NOMO-1 treated with dmso at 0.1 percent for 144 hours (cell line): ENCODE measurements at regions not wholly inside any gene's neighbourhood (a gene's known extent, or its start where the extent isn't known, plus 50 kb on each side); places are given as distances from the start of the nearest gene placed in this dataset.
A peak's percentile ranks its signal among the peaks of the same experiment; 100 is the strongest.

Experiments used
- DNase-seq: peaks from one replicate; lab custom pipeline; 2025; ENCODE audit not compliant: unreplicated experiment; lab: John Stamatoyannopoulos, UW

DNA sequence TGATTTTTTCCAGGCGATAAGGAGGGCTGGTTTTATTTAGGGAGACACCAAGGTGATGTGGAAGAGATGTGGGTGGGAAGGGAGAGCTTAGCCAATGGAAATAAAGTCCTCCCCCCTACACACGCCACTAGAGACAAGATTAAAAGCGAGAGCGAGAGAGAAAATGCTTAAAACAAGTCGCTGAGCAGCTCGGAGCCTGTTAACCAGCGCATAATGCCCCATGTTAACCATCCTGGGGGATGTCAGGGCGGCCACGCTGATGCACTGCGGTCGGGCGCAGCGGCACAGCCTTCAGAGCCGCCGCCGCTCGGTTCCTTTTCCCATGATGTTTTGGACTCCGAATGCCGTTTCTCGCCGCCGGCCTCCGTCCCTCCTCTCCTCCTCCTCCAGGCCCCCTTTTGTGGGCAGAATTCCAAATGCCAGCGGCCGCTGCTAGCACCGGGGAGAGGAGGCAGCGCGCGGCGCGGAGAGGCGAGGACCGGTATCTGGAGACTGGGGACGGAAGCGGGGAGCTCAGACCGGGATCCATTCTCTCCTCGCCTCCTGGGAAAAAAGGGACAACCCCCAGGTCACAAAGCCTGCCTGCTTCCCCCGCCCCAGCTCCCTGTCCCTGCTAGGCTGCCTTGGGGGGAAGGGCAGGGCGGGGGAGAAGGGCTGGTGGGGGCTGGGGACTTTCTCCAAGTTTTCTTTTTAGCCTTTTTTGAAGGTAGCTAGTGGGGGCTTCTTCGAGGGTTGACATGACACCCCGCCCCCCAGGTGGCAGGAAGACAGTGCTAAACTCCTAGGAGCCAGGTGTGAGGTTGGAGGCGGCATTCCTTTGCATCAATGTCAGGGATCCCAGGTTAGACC is 98.1 kb upstream of the CCL2 start:
- no peak for DNase-seq

DNA sequence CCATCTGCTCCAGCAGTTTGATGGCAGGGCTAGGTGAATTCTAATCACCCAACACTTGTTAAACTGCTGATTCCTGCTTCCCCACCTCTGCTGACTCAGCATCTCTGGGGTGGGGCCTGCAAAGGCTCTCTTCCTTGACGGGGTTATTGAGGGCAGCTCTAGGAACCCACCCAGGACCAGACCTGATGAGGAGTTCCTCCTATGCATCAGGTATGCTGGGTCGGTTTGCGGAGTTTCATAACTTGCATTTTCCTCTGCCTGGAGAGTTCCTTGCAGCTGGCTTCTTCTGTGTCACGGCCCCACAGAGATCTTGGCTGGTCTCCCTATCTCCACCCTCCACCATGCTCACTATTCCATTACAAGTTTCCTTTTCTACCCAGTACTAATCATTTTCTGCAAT is 93.4 kb upstream of the CCL2 start:
- DNase-seq = no peak

GRCh38 chr17:34163123-34163522 is 92.0 kb upstream of the CCL2 start:
- DNase-seq = no peak

DNA sequence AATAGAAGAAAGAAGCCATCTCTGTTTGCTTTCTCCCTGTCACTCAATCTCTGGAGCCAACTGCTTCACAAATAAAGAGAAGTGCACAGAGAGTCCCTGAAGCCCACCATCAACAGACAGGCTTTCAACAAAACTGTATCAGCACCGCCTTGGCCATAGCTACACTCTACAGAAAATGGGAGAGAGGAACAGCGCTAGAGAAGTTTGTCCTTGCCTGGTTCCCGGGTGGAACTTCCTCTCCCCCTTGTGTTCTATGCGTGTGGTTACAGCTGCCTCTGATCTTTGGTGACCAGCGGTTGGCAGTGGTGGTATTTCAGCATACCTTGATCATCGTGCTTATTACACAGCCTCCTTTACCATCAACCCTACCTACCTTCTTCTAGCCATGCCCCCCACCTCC is 91.4 kb upstream of the CCL2 start:
- peak; percentile 14 for DNase-seq

DNA sequence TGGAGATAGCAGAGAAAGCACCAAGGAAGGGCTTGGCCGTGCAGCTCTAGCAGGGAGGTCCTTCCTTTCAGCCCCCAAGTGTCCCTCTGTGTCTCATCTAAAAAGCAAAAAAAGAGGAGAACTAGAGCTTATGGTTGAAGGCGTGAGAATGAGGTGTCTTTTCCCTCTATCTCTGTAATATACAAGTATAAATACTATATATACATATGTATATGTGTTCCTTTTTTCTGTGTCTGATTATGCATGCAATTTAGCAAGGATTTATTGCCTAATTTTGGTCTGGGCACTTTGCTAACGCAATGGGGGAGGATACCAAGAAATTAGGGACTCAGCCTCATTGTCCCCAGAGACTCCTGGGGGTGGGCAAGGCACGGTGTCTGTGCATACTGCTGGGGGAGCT is 90.2 kb upstream of the CCL2 start:
- no peak for DNase-seq

GRCh38 chr17:34166352-34166751 is 88.7 kb upstream of the CCL2 start:
- no peak for DNase-seq

DNA sequence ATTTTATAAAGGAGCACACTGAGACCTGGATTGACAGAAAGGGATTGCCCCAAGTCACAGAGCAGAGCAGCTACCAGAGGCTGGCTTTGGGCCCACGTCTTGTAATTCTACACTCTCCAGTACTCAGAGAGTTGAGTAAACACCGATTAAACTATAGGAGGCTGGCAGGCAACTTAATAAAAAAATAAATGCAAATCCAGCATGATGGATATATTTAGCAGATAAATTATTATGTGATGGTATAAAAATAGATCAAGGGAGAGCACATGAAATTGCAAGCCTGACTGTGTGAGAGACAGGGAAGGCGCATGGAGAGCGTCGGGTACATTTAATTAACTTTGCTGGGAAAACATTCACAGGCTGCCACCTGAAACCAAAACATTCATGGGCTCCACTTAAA is 87.7 kb upstream of the CCL2 start:
- no peak for DNase-seq

- no peak for DNase-seq
Observed at GRCh38 chr17:34168989-34169388, 86.1 kb upstream of the CCL2 start.

- DNase-seq = no peak
Observed at GRCh38 chr17:34169496-34169895, 85.6 kb upstream of the CCL2 start.

GRCh38 chr17:34171245-34171818 is 83.8 kb upstream of the CCL2 start:
- DNase-seq = peak; percentile 21

DNA sequence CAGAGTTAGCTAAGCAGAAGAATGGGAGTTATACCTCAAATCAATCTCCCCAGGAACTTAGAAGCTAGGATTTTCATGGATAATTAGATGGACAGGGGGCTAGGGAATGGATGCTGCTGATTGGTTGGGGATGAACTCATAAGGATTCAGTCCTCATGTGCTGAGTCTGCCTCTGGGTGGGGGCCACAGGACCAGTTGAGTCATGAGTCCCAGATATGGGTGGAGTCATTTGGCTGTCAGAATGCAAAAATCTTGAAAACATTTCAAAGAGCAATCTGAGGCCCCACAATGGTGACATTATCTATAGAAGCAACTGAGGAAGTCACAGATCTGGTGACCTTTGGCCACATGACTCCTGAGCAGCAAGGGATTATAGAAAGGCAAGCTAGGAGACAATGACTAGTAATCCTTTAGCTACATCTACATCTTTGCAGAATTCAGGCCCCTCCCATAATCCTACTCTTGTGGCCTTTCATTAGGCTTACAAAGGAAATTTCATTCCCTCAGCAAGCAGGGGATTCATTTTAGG is 82.6 kb upstream of the CCL2 start:
- DNase-seq = no peak

DNA sequence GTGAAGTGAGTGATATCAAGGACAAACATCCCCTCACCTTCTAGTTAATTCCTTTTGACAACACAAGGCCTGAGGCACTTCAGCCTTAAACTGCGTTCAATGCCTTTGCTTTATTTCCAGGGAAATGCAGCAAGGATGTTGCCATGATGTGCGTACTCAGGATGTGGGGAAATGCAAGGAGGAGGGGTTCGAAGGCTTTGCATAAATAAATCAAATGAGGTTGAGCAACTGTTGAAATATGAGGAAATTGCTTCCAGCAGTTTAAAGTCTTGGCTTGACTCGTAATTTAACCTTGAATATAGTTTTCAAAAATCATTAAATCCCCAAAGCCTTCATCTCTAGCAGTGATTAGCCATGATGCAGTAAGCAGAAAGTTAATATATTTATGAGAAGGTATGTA is 81.8 kb upstream of the CCL2 start:
- peak; percentile 48 for DNase-seq

- no peak for DNase-seq
Observed at GRCh38 chr17:34174496-34174895, 80.6 kb upstream of the CCL2 start.

GRCh38 chr17:34176440-34176839 is 78.6 kb upstream of the CCL2 start:
- DNase-seq = no peak

DNA sequence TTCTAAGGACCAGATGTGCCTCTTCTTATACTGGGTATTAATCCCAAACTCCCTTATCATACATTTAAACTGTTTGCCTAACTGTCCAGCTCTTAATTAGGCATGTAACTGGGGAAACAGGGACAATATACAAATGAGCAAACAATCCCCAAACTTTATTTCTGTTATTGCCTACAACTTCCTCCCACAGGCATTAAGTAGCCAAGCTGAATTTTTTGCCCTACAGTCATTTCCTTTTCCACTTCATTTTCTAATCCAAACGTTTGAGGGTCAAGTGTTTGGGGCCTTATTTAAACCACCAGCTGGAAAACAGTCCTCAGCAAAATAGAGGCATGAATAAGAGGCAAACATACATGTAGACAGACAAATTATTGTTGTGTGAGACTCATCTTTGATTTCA is 77.4 kb upstream of the CCL2 start:
- no peak for DNase-seq

DNA sequence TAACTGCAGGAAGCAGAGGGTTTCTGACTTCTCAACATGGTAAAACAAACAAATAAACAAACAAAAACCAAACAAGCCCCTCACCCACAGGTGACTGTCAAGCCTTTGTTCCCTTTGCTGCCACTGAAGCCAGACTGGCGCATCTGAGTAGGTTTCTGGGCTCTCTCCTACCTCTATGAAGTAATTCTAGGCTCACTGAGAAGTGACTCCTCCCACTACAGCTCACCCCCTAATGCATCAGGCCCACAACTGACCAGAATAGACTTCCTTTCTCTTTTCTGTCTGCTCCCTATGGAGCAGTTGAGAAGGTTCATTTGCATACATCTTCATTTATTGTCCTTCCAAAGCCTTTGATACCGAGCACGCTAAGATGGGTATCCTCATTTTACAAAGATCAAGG is 77.0 kb upstream of the CCL2 start:
- DNase-seq = no peak

GRCh38 chr17:34182036-34182803 is 72.9 kb upstream of the CCL2 start:
- no peak for DNase-seq

DNA sequence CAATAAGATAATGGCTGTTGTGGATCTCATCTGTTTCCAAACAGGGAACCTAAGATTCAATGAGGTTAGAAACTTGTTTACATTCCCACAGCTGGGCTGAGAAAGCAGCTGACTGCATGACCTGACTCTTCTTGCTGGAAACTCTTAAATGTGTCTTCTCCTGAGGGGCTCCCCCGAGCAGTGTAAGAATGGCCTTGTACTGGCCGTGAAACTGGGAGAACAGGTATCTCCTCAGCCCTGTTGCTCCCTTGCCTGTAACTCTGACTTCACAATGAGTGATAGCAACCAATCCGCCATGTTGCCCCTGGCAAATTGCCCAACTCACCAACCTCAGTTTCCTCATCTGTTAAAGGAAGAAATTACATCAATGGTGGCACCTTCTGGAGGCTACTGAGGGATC is 59.1 kb upstream of the CCL2 start:
- no peak for DNase-seq

GRCh38 chr17:34198519-34198918 is 56.6 kb upstream of the CCL2 start:
- no peak for DNase-seq

DNA sequence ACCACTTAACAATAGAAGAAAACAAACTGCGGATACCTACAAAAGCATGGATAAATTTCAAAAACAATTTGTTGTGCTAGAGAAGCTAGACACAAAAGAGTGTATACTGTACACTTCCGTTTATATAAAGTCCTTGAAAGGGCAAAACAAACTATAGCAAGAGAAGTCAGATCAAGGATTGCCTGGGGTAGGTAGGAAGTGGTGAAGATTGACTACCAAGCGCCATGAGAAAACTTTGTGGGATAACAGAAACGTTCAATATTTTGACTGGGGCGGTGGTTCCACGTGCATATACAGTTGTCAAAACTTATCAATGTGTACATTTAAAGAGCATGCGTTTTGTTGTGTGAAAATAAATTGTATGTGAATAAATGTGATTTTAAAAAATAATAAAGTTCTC is 55.6 kb upstream of the CCL2 start:
- no peak for DNase-seq

DNA sequence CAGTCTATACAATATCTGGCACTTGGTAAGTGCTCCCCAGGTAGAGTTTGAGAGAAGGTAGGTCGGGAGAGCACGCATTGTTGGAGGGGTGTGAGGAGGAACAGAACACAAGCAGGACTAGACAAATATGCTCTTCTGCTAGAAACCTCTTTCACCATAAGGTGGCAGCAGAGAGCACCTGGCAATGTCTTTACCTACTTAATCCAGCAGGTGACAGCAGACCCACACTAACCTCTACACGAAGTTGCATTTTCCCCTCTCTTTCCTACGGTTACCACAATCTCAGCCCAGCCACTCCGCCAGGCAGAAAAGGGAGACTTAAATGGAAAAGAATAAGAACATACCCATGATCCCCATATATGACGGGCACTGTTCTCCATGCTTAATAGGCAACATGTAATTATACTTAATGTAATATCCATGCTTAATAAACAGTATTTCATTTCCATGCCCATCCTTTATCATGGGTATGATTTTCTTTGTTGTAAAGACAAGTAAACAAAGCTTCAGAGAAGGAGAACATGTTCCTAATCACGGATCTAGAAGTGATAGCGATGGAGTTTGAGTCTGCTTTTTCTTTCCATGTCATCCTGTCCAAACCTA is 55.1 kb upstream of the CCL2 start:
- DNase-seq = peak; percentile 54
